Sigmoid colon (tissue), 4 donors: ENCODE measurements at regions not wholly inside any gene's neighbourhood (a gene's known extent, or its start where the extent isn't known, plus 50 kb on each side); places are given as distances from the start of the nearest gene placed in this dataset.

Experiments
- EP300 ChIP-seq, 4 donors: sonication (generic); formaldehyde crosslinking; IDR thresholded peaks; one replicate each; pipeline ENCODE4 v1.6.1; 2017; ENCODE audit warnings: antibody characterized with exemption in 4 of 4
- POLR2A ChIP-seq, 2 donors: fragments of 450-650 bp; IDR thresholded peaks; one replicate each; pipeline ENCODE4 v1.6.1; 2016; ENCODE audit warnings: antibody characterized with exemption in 2 of 2, mild to moderate bottlenecking in 2 of 2, moderate library complexity in 2 of 2
- POLR2AphosphoS5 ChIP-seq, 4 donors: sonication (generic); formaldehyde crosslinking; IDR thresholded peaks; one replicate each; pipeline ENCODE4 v1.6.1; 2017; ENCODE audit warnings: antibody characterized with exemption in 4 of 4
- TF ChIP-seq, protein P1 (sequence below), 4 experiments: fragments of 450-650 bp in 3 of 4; fragments of 200-600 bp in 1 of 4; IDR thresholded peaks; one replicate each; pipeline ENCODE4 v1.5.1; 2016 to 2019; ENCODE audit warnings: antibody characterized with exemption in 4 of 4, mild to moderate bottlenecking in 3 of 4, moderate library complexity in 2 of 4

GRCh38 chr1:178579095-178579494 lies 66.2 kb downstream of the TEX35 start:
- TF ChIP-seq POLR2A (IDR thresholded peaks at IDR 0.05), result no peak
- TF ChIP-seq, protein P1, sequence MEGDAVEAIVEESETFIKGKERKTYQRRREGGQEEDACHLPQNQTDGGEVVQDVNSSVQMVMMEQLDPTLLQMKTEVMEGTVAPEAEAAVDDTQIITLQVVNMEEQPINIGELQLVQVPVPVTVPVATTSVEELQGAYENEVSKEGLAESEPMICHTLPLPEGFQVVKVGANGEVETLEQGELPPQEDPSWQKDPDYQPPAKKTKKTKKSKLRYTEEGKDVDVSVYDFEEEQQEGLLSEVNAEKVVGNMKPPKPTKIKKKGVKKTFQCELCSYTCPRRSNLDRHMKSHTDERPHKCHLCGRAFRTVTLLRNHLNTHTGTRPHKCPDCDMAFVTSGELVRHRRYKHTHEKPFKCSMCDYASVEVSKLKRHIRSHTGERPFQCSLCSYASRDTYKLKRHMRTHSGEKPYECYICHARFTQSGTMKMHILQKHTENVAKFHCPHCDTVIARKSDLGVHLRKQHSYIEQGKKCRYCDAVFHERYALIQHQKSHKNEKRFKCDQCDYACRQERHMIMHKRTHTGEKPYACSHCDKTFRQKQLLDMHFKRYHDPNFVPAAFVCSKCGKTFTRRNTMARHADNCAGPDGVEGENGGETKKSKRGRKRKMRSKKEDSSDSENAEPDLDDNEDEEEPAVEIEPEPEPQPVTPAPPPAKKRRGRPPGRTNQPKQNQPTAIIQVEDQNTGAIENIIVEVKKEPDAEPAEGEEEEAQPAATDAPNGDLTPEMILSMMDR (IDR thresholded peaks at IDR 0.05), result no peak
- TF ChIP-seq EP300 (IDR thresholded peaks at IDR 0.05), result no peak
- no peak for TF ChIP-seq POLR2AphosphoS5 (IDR thresholded peaks at IDR 0.05)
